Mesendoderm (in vitro differentiated cells): ENCODE measurements at regions not wholly inside any gene's neighbourhood (a gene's known extent, or its start where the extent isn't known, plus 50 kb on each side); places are given as distances from the start of the nearest gene placed in this dataset.

Experiments used
- DNase-seq: peaks from one replicate; pipeline ENCODE4 v3.0.0; 2013
- H2AK5ac ChIP-seq: 2 replicates; pipeline ENCODE4 v1.6.1; 2013; ENCODE audit warnings: low read length, inconsistent platforms
- H2BK120ac ChIP-seq: 2 replicates; pipeline ENCODE4 v1.6.1; 2013; ENCODE audit warnings: low read depth, mild to moderate bottlenecking, low read length, moderate library complexity, mixed read lengths
- H2BK15ac ChIP-seq: replicated peaks from 2 replicates; pipeline ENCODE4 v1.6.1; 2013; ENCODE audit warnings: low read depth, mild to moderate bottlenecking, moderate library complexity
- H2BK5ac ChIP-seq: 2 replicates; pipeline ENCODE4 v1.6.1; 2013; ENCODE audit warnings: low read length, inconsistent platforms
- H3K18ac ChIP-seq: 2 replicates; pipeline ENCODE4 v1.6.1; 2013; ENCODE audit warnings: mild to moderate bottlenecking, low read length, mixed read lengths
- H3K23ac ChIP-seq: one replicate; pipeline ENCODE4 v1.6.1; 2013; ENCODE audit warnings: low read length
- H3K27ac ChIP-seq: 2 replicates; pipeline ENCODE4 v1.5.1; 2013; ENCODE audit warnings: low read depth, mild to moderate bottlenecking, inconsistent platforms, low read length, moderate library complexity
- H3K27me3 ChIP-seq: 2 replicates; pipeline ENCODE4 v1.6.1; 2013; ENCODE audit warnings: low read length, control low read depth, mild to moderate bottlenecking, inconsistent platforms; ENCODE audit not compliant: insufficient read depth, poor library complexity
- H3K36me3 ChIP-seq: 2 replicates; pipeline ENCODE4 v1.6.1; 2013; ENCODE audit warnings: low read length, inconsistent platforms; ENCODE audit not compliant: control insufficient read depth, insufficient read depth
- H3K4ac ChIP-seq: one replicate; pipeline ENCODE4 v1.6.1; 2013; ENCODE audit warnings: low read depth, mild to moderate bottlenecking, low read length, moderate library complexity
- H3K4me1 ChIP-seq: 2 replicates; pipeline ENCODE4 v1.6.1; 2013; ENCODE audit warnings: low read depth, low read length, inconsistent platforms; ENCODE audit not compliant: control insufficient read depth
- H3K4me2 ChIP-seq: 2 replicates; pipeline ENCODE4 v1.6.1; 2013; ENCODE audit warnings: low read length
- H3K4me3 ChIP-seq: 2 replicates; pipeline ENCODE4 v1.5.1; 2013; ENCODE audit warnings: mild to moderate bottlenecking, low read length
- H3K56ac ChIP-seq: one replicate; pipeline ENCODE4 v1.6.1; 2013; ENCODE audit warnings: low read length
- H3K79me1 ChIP-seq: 2 replicates; pipeline ENCODE4 v1.6.1; 2013; ENCODE audit warnings: low read length, inconsistent platforms
- H3K79me2 ChIP-seq: 2 replicates; pipeline ENCODE4 v1.6.1; 2013; ENCODE audit warnings: mild to moderate bottlenecking, low read length; ENCODE audit not compliant: control insufficient read depth, insufficient read depth
- H3K9ac ChIP-seq: 2 replicates; pipeline ENCODE4 v1.6.1; 2013; ENCODE audit warnings: low read length, inconsistent platforms
- H4K5ac ChIP-seq: one replicate; pipeline ENCODE4 v1.6.1; 2013; ENCODE audit warnings: low read length
- H4K8ac ChIP-seq: one replicate; pipeline ENCODE4 v1.6.1; 2013; ENCODE audit warnings: low read depth, mild to moderate bottlenecking, control low read depth, low read length, moderate library complexity
- WGBS: extraction: QIAGEN DNeasy Blood & Tissue Kit; methylation state at CpG from one replicate; pipeline ENCODE4 v1.1.7; 2013; ENCODE audit warnings: low lambda C conversion rate, missing lambda C conversion rate; ENCODE audit not compliant: insufficient coverage; ENCODE audit errors: extremely low coverage; 5-methylcytosine and 5-hydroxymethylcytosine counted together

DNA sequence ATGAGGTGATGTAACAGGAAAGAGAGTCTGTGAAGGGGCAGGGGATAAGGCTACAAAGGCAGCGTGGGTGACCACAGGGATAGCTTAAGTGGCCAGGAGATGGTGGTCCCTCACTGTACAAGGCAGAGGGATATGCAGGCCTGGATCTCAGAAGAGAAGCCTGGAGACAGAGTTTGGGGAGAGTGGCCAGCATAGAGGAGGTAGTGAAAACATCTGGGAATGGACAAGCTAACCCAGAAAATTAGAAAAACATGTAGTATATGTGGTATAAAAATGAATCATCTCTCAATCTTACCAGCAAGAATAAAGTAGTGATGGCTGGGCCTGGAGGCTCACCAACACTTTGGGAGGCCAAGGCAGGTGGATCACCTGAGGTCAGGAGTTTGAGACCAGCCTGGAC is 349.2 kb upstream of the KLF4 start:
- Histone ChIP-seq H4K8ac (no peak overlapping the region), H4K5ac (no peak overlapping the region), H3K79me2 (no peaks in the 10 kb centered on the region), H2BK5ac (no peak overlapping the region), H3K4me1 (no peaks in the 10 kb centered on the region), H3K4me3 (no peak overlapping the region), H3K9ac (no peak overlapping the region), H3K36me3 (no peaks in the 10 kb centered on the region), H3K27ac (no peak overlapping the region), H3K27me3 (no peaks in the 10 kb centered on the region), H2BK120ac (no peak overlapping the region), H2BK15ac (no peak overlapping the region), H3K56ac (no peak overlapping the region), H3K79me1 (no peaks in the 10 kb centered on the region), H3K18ac (no peak overlapping the region), H3K4me2 (no peak overlapping the region), H3K23ac (no peak overlapping the region), H3K4ac (no peak overlapping the region), H2AK5ac (no peak overlapping the region)
- WGBS = no CpG with 5 or more reads among the region's 1 CpG
- DNase-seq = no peak

- H3K56ac ChIP-seq = no peak overlapping the region
- H4K8ac ChIP-seq = no peak overlapping the region
- no CpG with 5 or more reads among the region's 2 CpGs for WGBS
These were observed 346.7 kb upstream of the KLF4 start for GRCh38 chr9:107836300-107836699.

GRCh38 chr9:107833295-107833694 is 343.7 kb upstream of the KLF4 start:
- no CpG with 5 or more reads among the region's 4 CpGs for whole genome bisulfite sequencing
- H3K56ac ChIP-seq = no peak overlapping the region
- H3K27ac ChIP-seq = no peak overlapping the region
- no peak overlapping the region for H2AK5ac ChIP-seq
- no peak overlapping the region for H4K5ac ChIP-seq
- no peaks in the 10 kb centered on the region for H3K79me2 ChIP-seq
- no peak overlapping the region for H3K4ac ChIP-seq
- no peak overlapping the region for H3K23ac ChIP-seq
- no peaks in the 10 kb centered on the region for H3K4me1 ChIP-seq
- no peak overlapping the region for H3K18ac ChIP-seq
- no peak for DNase-seq
- no peak overlapping the region for H3K4me2 ChIP-seq
- no peaks in the 10 kb centered on the region for H3K27me3 ChIP-seq
- no peaks in the 10 kb centered on the region for H3K36me3 ChIP-seq
- H3K4me3 ChIP-seq = no peak overlapping the region
- no peak overlapping the region for H2BK5ac ChIP-seq
- H4K8ac ChIP-seq = no peak overlapping the region
- H3K9ac ChIP-seq = no peak overlapping the region
- no peaks in the 10 kb centered on the region for H3K79me1 ChIP-seq
- no peak overlapping the region for H2BK120ac ChIP-seq
- no peak overlapping the region for H2BK15ac ChIP-seq

More at GRCh38 chr9:107836300-107836699, 346.7 kb upstream of the KLF4 start:
- Histone ChIP-seq H3K36me3 (no peaks in the 10 kb centered on the region), H3K27me3 (no peaks in the 10 kb centered on the region), H2BK120ac (no peak overlapping the region), H2AK5ac (no peak overlapping the region), H3K4me3 (no peak overlapping the region), H3K4me1 (no peaks in the 10 kb centered on the region), H3K23ac (no peak overlapping the region), H2BK15ac (no peak overlapping the region), H3K18ac (no peak overlapping the region), H4K5ac (no peak overlapping the region), H3K79me1 (no peaks in the 10 kb centered on the region), H3K27ac (no peak overlapping the region), H3K79me2 (no peaks in the 10 kb centered on the region), H3K4ac (no peak overlapping the region), H3K4me2 (no peak overlapping the region), H3K9ac (no peak overlapping the region), H2BK5ac (no peak overlapping the region)
- no peak for DNase-seq

GRCh38 chr9:107832871-107833270 is 343.3 kb upstream of the KLF4 start:
- Histone ChIP-seq H3K79me1 (no peaks in the 10 kb centered on the region), H3K9ac (no peak overlapping the region), H3K56ac (no peak overlapping the region), H3K36me3 (no peaks in the 10 kb centered on the region), H3K27ac (no peak overlapping the region), H2AK5ac (no peak overlapping the region), H2BK15ac (no peak overlapping the region), H3K4me1 (no peaks in the 10 kb centered on the region), H3K18ac (no peak overlapping the region), H2BK5ac (no peak overlapping the region), H3K4ac (no peak overlapping the region), H4K8ac (no peak overlapping the region), H2BK120ac (no peak overlapping the region), H3K27me3 (no peaks in the 10 kb centered on the region), H3K79me2 (no peaks in the 10 kb centered on the region), H4K5ac (no peak overlapping the region), H3K4me2 (no peak overlapping the region), H3K23ac (no peak overlapping the region), H3K4me3 (no peak overlapping the region)
- WGBS = no CpG with 5 or more reads among the region's 4 CpGs
- DNase-seq = no peak

DNA sequence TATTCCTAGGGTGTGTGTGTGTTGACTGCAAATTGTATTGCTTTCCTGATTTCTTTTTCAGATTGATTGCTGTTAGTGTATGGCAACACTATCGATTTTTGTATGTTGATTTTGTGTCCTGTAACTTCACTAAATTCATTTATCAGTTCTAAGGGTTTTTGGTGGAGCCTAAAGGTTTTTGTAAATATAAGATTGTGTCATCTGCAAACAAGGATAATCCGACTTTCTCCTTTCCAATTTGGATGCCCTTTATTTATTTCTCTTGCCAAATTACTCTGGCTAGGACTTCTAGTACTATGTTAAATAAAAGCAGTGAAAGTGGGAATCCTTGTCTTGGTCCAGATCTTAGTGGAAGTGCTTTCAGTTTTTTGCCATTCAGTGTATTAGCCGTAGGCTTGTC is 340.9 kb upstream of the KLF4 start:
- H4K5ac ChIP-seq = no peak overlapping the region
- H3K27ac ChIP-seq = no peak overlapping the region
- no peak overlapping the region for H3K4me3 ChIP-seq
- H2BK15ac ChIP-seq = no peak overlapping the region
- no peak overlapping the region for H3K56ac ChIP-seq
- no peaks in the 10 kb centered on the region for H3K79me2 ChIP-seq
- no peak overlapping the region for H4K8ac ChIP-seq
- no peaks in the 10 kb centered on the region for H3K4me1 ChIP-seq
- WGBS = no CpG with 5 or more reads among the region's 3 CpGs
- H2BK120ac ChIP-seq = no peak overlapping the region
- H2BK5ac ChIP-seq = no peak overlapping the region
- H3K4me2 ChIP-seq = no peak overlapping the region
- no peaks in the 10 kb centered on the region for H3K36me3 ChIP-seq
- no peak overlapping the region for H3K9ac ChIP-seq
- no peak overlapping the region for H3K4ac ChIP-seq
- H2AK5ac ChIP-seq = no peak overlapping the region
- no peaks in the 10 kb centered on the region for H3K27me3 ChIP-seq
- H3K79me1 ChIP-seq = no peaks in the 10 kb centered on the region
- no peak overlapping the region for H3K23ac ChIP-seq
- H3K18ac ChIP-seq = no peak overlapping the region
- DNase-seq = no peak

DNA sequence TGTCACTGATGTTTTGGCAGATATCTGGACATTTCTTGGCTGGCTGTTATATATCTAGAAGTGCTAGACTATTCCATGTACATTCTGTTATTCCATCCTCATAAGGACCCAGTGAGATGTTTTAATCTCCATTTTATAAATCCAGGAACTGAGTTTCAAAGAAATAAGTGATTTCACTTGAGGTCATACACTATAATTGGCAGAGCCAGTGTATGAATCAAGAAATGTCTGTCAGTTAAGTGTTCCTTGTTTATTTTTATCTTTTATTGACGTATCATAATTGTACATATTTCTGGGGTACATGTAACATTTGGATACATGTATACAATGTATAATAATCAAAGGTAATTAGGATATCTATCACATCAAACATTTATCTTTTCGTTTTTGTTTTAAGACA is 338.3 kb upstream of the KLF4 start:
- H3K79me2 ChIP-seq = no peaks in the 10 kb centered on the region
- H3K18ac ChIP-seq = no peak overlapping the region
- no peak overlapping the region for H3K56ac ChIP-seq
- no peak overlapping the region for H3K4me3 ChIP-seq
- H2BK120ac ChIP-seq = no peak overlapping the region
- H3K27me3 ChIP-seq = no peaks in the 10 kb centered on the region
- no peak overlapping the region for H4K5ac ChIP-seq
- H3K9ac ChIP-seq = no peak overlapping the region
- H3K4ac ChIP-seq = no peak overlapping the region
- H3K79me1 ChIP-seq = no peaks in the 10 kb centered on the region
- H3K4me1 ChIP-seq = no peaks in the 10 kb centered on the region
- no peak overlapping the region for H3K23ac ChIP-seq
- WGBS = no CpG with 5 or more reads among the region's 2 CpGs
- no peak overlapping the region for H3K27ac ChIP-seq
- no peak overlapping the region for H2BK5ac ChIP-seq
- H2BK15ac ChIP-seq = no peak overlapping the region
- no peaks in the 10 kb centered on the region for H3K36me3 ChIP-seq
- no peak overlapping the region for H2AK5ac ChIP-seq
- no peak overlapping the region for H3K4me2 ChIP-seq
- no peak for DNase-seq
- no peak overlapping the region for H4K8ac ChIP-seq
